Lower leg skin (tissue), 4 donors: ENCODE measurements at regions not wholly inside any gene's neighbourhood (a gene's known extent, or its start where the extent isn't known, plus 50 kb on each side); places are given as distances from the start of the nearest gene placed in this dataset.

Source experiments
- DNase-seq, 2 donors: peaks; one replicate each; pipeline ENCODE4 v3.0.0-alpha.2; 2019; ENCODE audit warnings: low spot score in 2 of 2
- H3K4me3 ChIP-seq: fragments of 200-600 bp; sonication (generic); 2 replicates; pipeline ENCODE4 v1.5.1; 2017; ENCODE audit warnings: mild to moderate bottlenecking, low read depth; ENCODE audit not compliant: poor library complexity, severe bottlenecking
- POLR2A ChIP-seq, 2 donors: fragments of 450-650 bp; IDR thresholded peaks; one replicate each; pipeline ENCODE4 v1.6.1; 2016 to 2017; ENCODE audit warnings: antibody characterized with exemption in 2 of 2, mild to moderate bottlenecking in 1 of 2, moderate library complexity in 1 of 2
- WGBS, 2 donors: methylation state at CpG; one replicate each; pipeline ENCODE4 v1.1.5; 2018; 5-methylcytosine and 5-hydroxymethylcytosine counted together
- intact Hi-C: fragments of 100-400 bp; cut with DNase I; formaldehyde crosslinking; loops from one replicate; pipeline ENCODE4 v1.15.0; 2023; ENCODE audit warnings: low total_unique reads
- TF ChIP-seq, protein P1 (sequence below), 3 donors: fragments of 450-650 bp; IDR thresholded peaks; one replicate each; pipeline ENCODE4 v1.5.1; 2016; ENCODE audit warnings: antibody characterized with exemption in 3 of 3, mild to moderate bottlenecking in 3 of 3, moderate library complexity in 2 of 3

DNA sequence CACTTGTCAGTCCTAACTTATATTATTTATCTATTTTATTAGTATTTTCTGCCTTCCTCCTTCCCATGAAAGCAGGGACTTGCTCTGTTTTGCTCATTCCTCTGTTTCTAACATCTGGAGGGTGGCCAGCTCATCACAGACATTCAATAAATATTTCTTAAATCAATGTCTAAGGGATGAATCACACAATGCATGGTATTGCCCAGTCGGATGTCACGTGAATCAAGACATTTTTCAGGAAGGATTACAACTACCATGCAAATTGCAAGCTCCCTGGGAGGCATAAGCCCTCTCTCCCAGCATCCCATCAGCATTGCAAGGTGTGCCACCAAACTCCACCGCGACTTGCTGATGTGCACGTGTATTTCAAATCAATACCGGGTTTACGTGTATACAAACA is 146.6 kb upstream of the RNF32 start:
- intact Hi-C loops: no loop called here
- 68 to 81% methylated on average over 7 of the region's 7 CpGs for WGBS, 2 donors
- DNase-seq: no peak
- no peak overlapping the region for H3K4me3 ChIP-seq
- TF ChIP-seq, protein P1, sequence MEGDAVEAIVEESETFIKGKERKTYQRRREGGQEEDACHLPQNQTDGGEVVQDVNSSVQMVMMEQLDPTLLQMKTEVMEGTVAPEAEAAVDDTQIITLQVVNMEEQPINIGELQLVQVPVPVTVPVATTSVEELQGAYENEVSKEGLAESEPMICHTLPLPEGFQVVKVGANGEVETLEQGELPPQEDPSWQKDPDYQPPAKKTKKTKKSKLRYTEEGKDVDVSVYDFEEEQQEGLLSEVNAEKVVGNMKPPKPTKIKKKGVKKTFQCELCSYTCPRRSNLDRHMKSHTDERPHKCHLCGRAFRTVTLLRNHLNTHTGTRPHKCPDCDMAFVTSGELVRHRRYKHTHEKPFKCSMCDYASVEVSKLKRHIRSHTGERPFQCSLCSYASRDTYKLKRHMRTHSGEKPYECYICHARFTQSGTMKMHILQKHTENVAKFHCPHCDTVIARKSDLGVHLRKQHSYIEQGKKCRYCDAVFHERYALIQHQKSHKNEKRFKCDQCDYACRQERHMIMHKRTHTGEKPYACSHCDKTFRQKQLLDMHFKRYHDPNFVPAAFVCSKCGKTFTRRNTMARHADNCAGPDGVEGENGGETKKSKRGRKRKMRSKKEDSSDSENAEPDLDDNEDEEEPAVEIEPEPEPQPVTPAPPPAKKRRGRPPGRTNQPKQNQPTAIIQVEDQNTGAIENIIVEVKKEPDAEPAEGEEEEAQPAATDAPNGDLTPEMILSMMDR (IDR thresholded peaks at IDR 0.05): no peak
- TF ChIP-seq POLR2A (IDR thresholded peaks at IDR 0.05): no peak

DNA sequence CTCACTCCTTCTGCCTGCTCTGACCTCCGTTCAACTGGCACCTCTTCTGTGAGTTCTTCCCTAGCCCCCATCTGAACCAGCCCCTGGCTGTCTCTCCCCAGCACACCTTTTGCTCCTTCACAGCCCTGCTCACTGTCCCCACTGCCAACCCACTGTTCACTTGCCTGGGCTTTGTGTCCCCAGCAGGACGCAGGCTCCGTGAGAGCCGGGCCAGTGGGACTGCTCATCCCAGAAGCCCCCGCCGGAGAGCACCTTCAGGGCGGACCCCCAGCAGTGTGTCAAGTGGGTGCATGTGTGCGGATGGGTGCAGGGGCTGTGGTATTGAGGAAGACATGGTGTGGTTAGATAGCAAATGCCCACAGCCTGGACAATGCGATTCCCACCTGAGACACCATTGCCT is 148.4 kb upstream of the RNF32 start:
- intact Hi-C loops: no loop called here
- TF ChIP-seq, protein P1 (IDR thresholded peaks at IDR 0.05): no peak
- TF ChIP-seq POLR2A (IDR thresholded peaks at IDR 0.05): no peak
- whole genome bisulfite sequencing, 2 donors: 82 to 91% methylated on average over 9 of the region's 9 CpGs
- DNase-seq: no peak
- no peak overlapping the region for H3K4me3 ChIP-seq

DNA sequence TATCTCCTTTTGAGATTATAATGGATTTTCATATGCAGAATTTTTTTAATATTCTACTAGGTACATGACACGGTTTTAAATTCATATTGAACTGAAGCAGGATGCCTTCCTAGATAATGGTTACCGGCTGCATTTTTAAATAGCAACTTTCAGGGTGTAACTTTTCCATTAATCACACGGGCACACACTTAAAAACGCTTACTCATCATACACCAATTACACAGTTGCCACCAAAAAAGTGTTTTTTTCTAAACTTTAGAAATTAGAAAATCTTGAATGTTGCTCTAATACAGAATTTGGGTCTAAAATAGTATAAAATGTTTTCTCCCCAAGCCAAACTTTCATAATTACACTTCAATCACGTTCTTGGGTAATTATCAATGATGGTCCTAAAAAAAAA is 149.1 kb upstream of the RNF32 start:
- no peak overlapping the region for H3K4me3 ChIP-seq
- DNase-seq: no peak
- 46 to 58% methylated on average over 5 of the region's 5 CpGs for WGBS, 2 donors
- intact Hi-C loops: no loop called here
- TF ChIP-seq, protein P1 (IDR thresholded peaks at IDR 0.05): no peak
- TF ChIP-seq POLR2A (IDR thresholded peaks at IDR 0.05): no peak

DNA sequence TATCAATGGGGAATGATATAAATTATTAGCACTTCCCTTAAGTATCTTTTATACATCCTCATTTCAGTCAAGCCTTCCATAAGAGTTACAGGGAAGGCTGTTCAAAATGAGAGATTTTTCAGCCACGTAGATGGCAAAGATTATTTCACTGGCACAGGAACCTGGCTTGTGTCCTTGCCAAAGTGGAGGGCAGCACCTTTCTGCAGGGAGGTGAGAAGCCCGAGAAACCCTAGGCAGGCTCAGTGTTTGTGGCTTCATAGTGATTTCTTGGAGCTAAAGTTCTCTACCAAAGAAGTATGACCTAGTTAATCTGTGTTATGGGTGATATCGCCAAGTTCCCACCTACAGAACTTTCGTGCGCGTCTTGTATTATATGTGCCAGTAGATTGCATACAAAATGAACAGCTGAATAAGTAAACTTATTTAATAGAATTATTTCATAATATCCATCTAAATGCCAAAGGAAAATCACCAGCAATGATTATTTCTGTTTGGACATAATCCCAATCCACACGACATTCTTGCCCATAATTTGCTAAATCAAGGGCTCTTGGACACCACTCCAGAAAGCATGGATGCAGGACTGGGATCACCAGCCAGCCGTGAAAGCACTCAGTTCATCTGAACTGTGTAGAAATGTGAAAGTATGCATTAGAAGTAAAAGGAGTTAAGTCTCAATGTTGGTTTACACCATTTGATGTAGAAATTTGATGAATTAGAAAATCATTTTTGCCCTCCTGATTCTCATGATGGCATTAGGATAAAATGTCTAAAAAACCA is 150.4 kb upstream of the RNF32 start:
- TF ChIP-seq, protein P1 (IDR thresholded peaks at IDR 0.05): no peak
- no peak for TF ChIP-seq POLR2A (IDR thresholded peaks at IDR 0.05)
- WGBS, 2 donors: 77 to 78% methylated on average over 8 of the region's 8 CpGs

DNA sequence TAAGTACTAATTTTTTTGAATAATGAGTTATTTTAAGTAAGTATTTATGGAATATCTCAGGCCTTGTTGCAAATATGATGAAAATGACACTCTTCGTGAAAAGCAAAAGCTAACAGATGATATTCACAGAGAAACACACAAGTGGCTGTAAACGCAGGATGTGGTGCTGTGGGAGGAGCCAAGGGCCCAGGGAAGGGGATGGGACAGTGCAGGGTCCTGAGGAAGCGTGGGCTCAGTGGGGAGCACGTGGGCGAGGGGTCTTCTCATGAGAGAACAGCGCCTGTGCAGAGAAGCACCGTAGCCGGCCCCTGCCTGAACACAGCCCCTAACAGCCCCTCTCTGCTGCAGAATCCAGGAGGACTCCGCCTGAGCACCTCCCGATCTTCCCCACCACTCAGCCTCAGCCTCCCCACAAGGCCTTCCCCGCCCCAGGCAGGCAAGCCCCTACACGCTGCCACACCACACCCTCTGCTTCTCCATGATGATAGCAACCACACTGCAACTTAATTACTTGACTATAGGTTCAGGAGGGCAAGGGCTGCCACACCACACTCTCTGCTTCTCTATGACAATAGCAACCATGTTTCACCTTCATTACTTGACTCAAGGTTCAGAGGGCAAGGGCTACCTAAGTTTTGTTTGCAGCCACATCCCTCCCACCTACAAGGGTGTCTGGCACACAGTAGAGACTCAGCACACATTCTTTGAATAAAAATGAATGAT is 152.6 kb upstream of the RNF32 start:
- WGBS, 2 donors: 63 to 69% methylated on average over 12 of the region's 12 CpGs
- no peak overlapping the region for H3K4me3 ChIP-seq
- TF ChIP-seq, protein P1 (IDR thresholded peaks at IDR 0.05): no peak
- TF ChIP-seq POLR2A (IDR thresholded peaks at IDR 0.05): no peak
- intact Hi-C loops: no loop called here
- DNase-seq: no peak

More for the DNA sequence above, 150.4 kb upstream of the RNF32 start:
- intact Hi-C loops: no loop called here
- no peak overlapping the region for H3K4me3 ChIP-seq
- no peak for DNase-seq
